ENCODE measurements at regions not wholly inside any gene's neighbourhood (a gene's known extent, or its start where the extent isn't known, plus 50 kb on each side); places are given as distances from the start of the nearest gene placed in this dataset.

DNA sequence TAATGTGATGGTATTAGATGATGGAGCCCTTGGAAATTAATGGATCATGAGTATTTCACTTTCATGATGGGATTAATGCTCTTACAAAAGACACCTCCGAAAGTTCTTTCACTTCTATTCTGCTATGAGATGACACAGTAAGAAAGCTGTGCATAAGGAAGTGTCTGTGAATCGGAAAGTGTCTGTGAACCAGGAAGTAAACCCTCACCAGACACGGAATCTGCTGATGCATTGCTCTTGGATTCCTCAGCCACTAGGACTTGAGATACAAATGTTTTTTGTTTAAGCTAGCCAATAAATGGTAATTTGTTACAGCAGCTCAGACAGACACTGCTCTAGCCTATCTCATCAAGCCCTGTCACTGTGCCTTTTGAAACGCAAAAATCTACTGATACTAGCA, 440.4 kb upstream of the PRR20A start:
- TF ChIP-seq CTCF (conservative IDR thresholded peaks at IDR 0.05; ENCODE audit: low read depth, low read length) (no peak), EZH2phosphoT487 (IDR thresholded peaks at IDR 0.05; ENCODE audit: borderline replicate concordance, low read length) (no peak)

All from PC-3 (cell line).